ENCODE measurements at regions not wholly inside any gene's neighbourhood (a gene's known extent, or its start where the extent isn't known, plus 50 kb on each side); places are given as distances from the start of the nearest gene placed in this dataset.
"Not testable (repeated sequence)": the region's sequence is repeated elsewhere in the genome, so short reads cannot be mapped to it uniquely, and the experiment has no call there.

GRCh38 chr6:169000022-169000421 is 253.6 kb downstream of the THBS2 start:
- DNase-seq, result no peak

GRCh38 chr6:168999392-168999791 is 254.3 kb downstream of the THBS2 start:
- no peak for DNase-seq

- no peak for DNase-seq
These were observed 257.4 kb downstream of the THBS2 start for GRCh38 chr6:168996356-168996625.

- DNase-seq, result no peak
These were observed 257.9 kb downstream of the THBS2 start for GRCh38 chr6:168995526-168996355.

- no peak for DNase-seq
These were observed 258.7 kb downstream of the THBS2 start for GRCh38 chr6:168994956-168995355.

GRCh38 chr6:168992446-168993144 is 261.1 kb downstream of the THBS2 start:
- no peak for DNase-seq

GRCh38 chr6:168991695-168992094 is 262.0 kb downstream of the THBS2 start:
- not testable (repeated sequence) for DNase-seq

- DNase-seq, result no peak
These were observed 263.5 kb downstream of the THBS2 start for GRCh38 chr6:168990019-168990751.

GRCh38 chr6:168989421-168989820 is 264.2 kb downstream of the THBS2 start:
- DNase-seq, result no peak

- no peak for DNase-seq
These were observed 264.8 kb downstream of the THBS2 start for GRCh38 chr6:168988801-168989200.

GRCh38 chr6:168988280-168988679 is 265.4 kb downstream of the THBS2 start:
- DNase-seq, result no peak

GRCh38 chr6:168985705-168986104 is 267.9 kb downstream of the THBS2 start:
- DNase-seq, result no peak

- no peak for DNase-seq
These were observed 269.7 kb downstream of the THBS2 start for GRCh38 chr6:168983925-168984324.

GRCh38 chr6:168981187-168981586 is 272.5 kb downstream of the THBS2 start:
- no peak for DNase-seq

GRCh38 chr6:168979254-168979653 is 274.4 kb downstream of the THBS2 start:
- no peak for DNase-seq

- DNase-seq, result no peak
These were observed 281.5 kb downstream of the THBS2 start for GRCh38 chr6:168972128-168972527.

- no peak for DNase-seq
These were observed 282.1 kb downstream of the THBS2 start for GRCh38 chr6:168971549-168971948.

GRCh38 chr6:168968801-168969200 is 284.8 kb downstream of the THBS2 start:
- no peak for DNase-seq

- DNase-seq, result no peak
These were observed 285.4 kb downstream of the THBS2 start for GRCh38 chr6:168968228-168968627.

- no peak for DNase-seq
These were observed 286.2 kb downstream of the THBS2 start for GRCh38 chr6:168967281-168967925.

GRCh38 chr6:168964138-168964835 is 289.4 kb downstream of the THBS2 start:
- DNase-seq, result no peak

- no peak for DNase-seq
These were observed 290.8 kb downstream of the THBS2 start for GRCh38 chr6:168962886-168963285.

- DNase-seq, result no peak
These were observed 292.4 kb downstream of the THBS2 start for GRCh38 chr6:168961264-168961656.

All from stimulated activated CD4-positive, alpha-beta T cell treated with anti-CD3 and anti-CD28 coated beads, Interleukin-4, amount 100 ng/mL, for 4 hours (primary cell).